AG09309 (cell line): ENCODE measurements at regions not wholly inside any gene's neighbourhood (a gene's known extent, or its start where the extent isn't known, plus 50 kb on each side); places are given as distances from the start of the nearest gene placed in this dataset.

Experiments
- DNase-seq: peaks from one replicate; pipeline ENCODE4 v3.0.0-alpha.2; 2010; ENCODE audit warnings: low read depth
- H3K4me3 ChIP-seq: 2 replicates; pipeline ENCODE4 v1.5.1; 2011; ENCODE audit warnings: mild to moderate bottlenecking, low read depth, low read length, moderate library complexity; ENCODE audit not compliant: control insufficient read depth
- CTCF ChIP-seq: IDR thresholded peaks from 2 replicates; pipeline ENCODE4 v1.5.1; 2011; ENCODE audit warnings: mild to moderate bottlenecking, low read depth, low read length, inconsistent platforms; ENCODE audit not compliant: insufficient read depth, control insufficient read depth; ENCODE audit errors: missing control alignments

- no peak for TF ChIP-seq CTCF
- no peak overlapping the region for H3K4me3 ChIP-seq
These were observed 50.8 kb upstream of the SLC39A10 start for GRCh38 chr2:195606179-195606578.

DNA sequence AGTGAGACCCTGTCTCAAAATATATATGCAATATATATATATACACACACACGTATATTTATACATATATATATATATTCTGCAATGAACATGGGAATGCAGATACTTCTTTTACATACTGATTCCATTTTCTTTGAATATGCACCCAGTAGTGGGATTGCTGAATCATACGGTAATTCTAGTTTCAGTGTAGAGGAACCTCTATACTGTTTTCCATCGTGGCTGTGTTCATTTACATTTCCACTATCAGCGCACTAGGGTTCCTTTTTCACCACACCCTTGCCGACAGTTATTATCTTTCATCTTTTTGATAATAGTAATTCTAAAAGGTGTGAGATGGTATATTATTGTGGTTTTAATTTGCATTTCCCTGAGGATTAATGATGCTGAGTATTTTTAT, 52.3 kb upstream of the SLC39A10 start:
- H3K4me3 ChIP-seq: no peak overlapping the region
- TF ChIP-seq CTCF: no peak
- no peak for DNase-seq

More at GRCh38 chr2:195606179-195606578, 50.8 kb upstream of the SLC39A10 start:
- no peak for DNase-seq

GRCh38 chr2:195603998-195604397, 53.0 kb upstream of the SLC39A10 start:
- DNase-seq: no peak
- TF ChIP-seq CTCF: no peak
- no peak overlapping the region for H3K4me3 ChIP-seq

DNA sequence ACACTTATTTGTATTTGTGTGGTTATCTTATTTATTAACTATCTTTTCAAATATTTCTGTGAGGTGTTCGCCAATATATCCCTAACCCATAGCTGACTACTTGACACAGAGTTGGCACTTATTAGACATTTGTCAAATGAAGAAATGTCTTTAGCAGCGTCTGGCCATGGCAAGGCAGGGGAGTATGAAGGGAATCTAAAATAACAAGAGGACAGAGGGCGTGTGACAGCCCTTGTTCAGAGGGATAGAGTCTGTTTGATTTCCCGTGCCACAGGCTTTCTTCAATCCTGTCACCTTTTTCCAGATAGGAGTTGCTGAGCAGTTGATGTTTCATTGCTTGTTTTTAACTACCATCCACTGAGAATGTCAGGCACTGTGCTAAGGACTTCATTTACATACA, 53.6 kb upstream of the SLC39A10 start:
- no peak for DNase-seq
- H3K4me3 ChIP-seq: no peak overlapping the region
- TF ChIP-seq CTCF: no peak

- no peak overlapping the region for H3K4me3 ChIP-seq
- no peak for TF ChIP-seq CTCF
These were observed 54.3 kb upstream of the SLC39A10 start for GRCh38 chr2:195602687-195603086.

DNA sequence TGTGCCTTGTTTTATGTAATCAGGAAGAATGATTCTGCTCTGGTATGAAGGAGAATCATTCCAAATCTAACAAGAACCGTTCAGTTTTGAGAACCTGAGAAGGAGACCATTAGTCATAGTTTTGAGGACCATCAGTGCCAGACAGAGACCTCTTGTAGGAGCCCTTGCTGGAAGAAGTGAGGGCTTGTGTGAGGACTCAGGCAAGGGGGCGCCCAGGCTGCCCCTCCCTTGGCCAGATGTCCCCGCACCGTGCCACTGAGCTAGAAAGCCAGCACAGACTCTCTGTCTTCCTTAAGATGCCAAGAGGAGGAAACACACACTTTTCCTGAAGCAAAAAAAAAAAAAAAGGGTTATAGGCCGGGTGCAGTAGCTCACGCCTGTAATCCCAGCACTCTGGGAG, 55.7 kb upstream of the SLC39A10 start:
- no peak for DNase-seq
- no peak for TF ChIP-seq CTCF
- no peak overlapping the region for H3K4me3 ChIP-seq

More at GRCh38 chr2:195602687-195603086, 54.3 kb upstream of the SLC39A10 start:
- no peak for DNase-seq

DNA sequence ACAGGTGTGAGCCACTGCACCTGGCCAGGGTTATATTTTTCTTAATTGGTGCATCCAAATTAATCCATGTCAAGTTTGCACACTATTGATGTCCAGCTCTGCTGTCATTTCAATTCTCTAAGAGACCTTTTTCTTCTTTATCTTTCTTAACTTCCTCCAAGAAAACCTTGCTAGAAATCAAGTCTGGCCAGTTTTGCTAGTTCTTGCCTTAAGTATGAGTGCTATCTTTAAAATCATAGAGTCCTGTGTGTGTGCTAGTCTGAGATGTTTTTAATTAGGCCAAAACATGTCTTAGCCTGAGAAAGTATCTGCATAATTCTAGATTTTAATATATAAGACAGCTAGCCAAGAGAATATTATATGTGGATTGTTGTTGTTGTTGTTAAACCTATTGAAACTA, 56.2 kb upstream of the SLC39A10 start:
- DNase-seq: no peak
- H3K4me3 ChIP-seq: no peak overlapping the region
- TF ChIP-seq CTCF: no peak
